ENCODE measurements at regions not wholly inside any gene's neighbourhood (a gene's known extent, or its start where the extent isn't known, plus 50 kb on each side); places are given as distances from the start of the nearest gene placed in this dataset.

GRCh38 chr3:24734019-24734418 is 239.4 kb upstream of the THRB start:
- TF ChIP-seq, protein P1, sequence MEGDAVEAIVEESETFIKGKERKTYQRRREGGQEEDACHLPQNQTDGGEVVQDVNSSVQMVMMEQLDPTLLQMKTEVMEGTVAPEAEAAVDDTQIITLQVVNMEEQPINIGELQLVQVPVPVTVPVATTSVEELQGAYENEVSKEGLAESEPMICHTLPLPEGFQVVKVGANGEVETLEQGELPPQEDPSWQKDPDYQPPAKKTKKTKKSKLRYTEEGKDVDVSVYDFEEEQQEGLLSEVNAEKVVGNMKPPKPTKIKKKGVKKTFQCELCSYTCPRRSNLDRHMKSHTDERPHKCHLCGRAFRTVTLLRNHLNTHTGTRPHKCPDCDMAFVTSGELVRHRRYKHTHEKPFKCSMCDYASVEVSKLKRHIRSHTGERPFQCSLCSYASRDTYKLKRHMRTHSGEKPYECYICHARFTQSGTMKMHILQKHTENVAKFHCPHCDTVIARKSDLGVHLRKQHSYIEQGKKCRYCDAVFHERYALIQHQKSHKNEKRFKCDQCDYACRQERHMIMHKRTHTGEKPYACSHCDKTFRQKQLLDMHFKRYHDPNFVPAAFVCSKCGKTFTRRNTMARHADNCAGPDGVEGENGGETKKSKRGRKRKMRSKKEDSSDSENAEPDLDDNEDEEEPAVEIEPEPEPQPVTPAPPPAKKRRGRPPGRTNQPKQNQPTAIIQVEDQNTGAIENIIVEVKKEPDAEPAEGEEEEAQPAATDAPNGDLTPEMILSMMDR (IDR thresholded peaks at IDR 0.05; ENCODE audit: low read depth, low read length, missing control alignments): no peak
- DNase-seq (ENCODE audit: low read depth): no peak
- no peak overlapping the region for H3K4me3 ChIP-seq (ENCODE audit: low read depth, low read length)

- no peak for DNase-seq (ENCODE audit: low read depth)
- no peak overlapping the region for H3K4me3 ChIP-seq (ENCODE audit: low read depth, low read length)
- TF ChIP-seq, protein P1 (IDR thresholded peaks at IDR 0.05; ENCODE audit: low read depth, low read length, missing control alignments): no peak
These were observed 242.1 kb upstream of the THRB start for GRCh38 chr3:24736701-24737100.

DNA sequence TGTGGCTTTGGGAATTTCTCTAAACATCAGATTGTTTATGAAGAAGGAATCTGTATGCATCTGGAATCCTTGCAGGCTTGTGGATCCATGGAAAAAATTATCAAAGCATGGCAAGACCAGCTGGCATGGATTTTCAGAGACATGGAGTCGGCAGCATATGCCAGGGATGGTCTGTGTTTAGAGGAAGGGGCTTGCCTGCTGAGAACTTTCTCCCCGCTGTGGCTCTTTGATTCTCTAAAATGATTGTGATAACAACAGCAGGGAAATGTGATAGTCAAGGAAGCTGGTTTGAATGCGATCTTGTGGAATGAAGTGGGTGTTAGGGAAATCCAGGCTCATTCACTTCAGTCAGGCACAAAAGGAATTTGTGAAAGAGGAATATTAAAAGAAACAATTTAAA is 245.7 kb upstream of the THRB start:
- TF ChIP-seq, protein P1 (IDR thresholded peaks at IDR 0.05; ENCODE audit: low read depth, low read length, missing control alignments): no peak
- no peak overlapping the region for H3K4me3 ChIP-seq (ENCODE audit: low read depth, low read length)
- DNase-seq (ENCODE audit: low read depth): no peak

- TF ChIP-seq, protein P1 (IDR thresholded peaks at IDR 0.05; ENCODE audit: low read depth, low read length, missing control alignments): no peak
- no peak overlapping the region for H3K4me3 ChIP-seq (ENCODE audit: low read depth, low read length)
- DNase-seq (ENCODE audit: low read depth): no peak
These were observed 246.9 kb upstream of the THRB start for GRCh38 chr3:24741506-24741905.

DNA sequence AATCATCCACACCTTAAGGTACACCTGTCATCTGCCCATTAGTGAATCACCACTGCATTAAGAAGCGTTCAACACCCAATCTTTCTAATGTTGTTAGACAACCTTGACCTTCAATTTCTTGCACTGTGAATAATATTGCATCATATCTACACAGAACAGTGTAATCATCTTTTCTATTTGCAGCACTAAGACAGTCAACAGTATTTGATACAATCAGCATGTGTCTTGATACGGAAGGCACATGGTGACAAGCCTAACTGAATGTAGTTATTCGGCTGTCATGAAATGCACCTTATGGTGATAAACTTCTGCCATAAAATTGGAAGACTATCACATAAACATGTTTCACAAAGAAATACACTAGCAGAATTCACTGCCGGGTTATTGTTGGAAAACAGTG is 253.9 kb upstream of the THRB start:
- no peak for DNase-seq (ENCODE audit: low read depth)
- no peak overlapping the region for H3K4me3 ChIP-seq (ENCODE audit: low read depth, low read length)
- TF ChIP-seq, protein P1 (IDR thresholded peaks at IDR 0.05; ENCODE audit: low read depth, low read length, missing control alignments): no peak

DNA sequence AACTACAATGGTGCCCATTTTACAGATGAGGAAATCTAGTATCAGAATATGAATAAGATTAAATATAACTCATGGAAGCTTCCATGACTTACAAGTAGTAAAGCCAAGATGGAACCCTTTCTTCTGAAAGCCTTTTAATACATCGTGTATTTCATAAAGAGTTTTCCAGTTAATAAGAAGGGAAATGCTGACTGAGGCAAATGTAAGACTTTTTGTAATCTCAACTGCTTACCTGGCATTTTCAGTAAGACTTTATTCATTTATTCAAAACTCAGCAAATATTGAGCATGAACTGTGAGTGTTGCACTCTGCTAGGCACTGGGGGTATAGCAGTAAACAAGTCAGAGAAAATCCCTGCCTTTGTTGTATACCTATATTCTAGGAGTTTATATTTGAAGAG is 256.4 kb upstream of the THRB start:
- H3K4me3 ChIP-seq (ENCODE audit: low read depth, low read length): no peak overlapping the region
- TF ChIP-seq, protein P1 (IDR thresholded peaks at IDR 0.05; ENCODE audit: low read depth, low read length, missing control alignments): no peak
- no peak for DNase-seq (ENCODE audit: low read depth)

DNA sequence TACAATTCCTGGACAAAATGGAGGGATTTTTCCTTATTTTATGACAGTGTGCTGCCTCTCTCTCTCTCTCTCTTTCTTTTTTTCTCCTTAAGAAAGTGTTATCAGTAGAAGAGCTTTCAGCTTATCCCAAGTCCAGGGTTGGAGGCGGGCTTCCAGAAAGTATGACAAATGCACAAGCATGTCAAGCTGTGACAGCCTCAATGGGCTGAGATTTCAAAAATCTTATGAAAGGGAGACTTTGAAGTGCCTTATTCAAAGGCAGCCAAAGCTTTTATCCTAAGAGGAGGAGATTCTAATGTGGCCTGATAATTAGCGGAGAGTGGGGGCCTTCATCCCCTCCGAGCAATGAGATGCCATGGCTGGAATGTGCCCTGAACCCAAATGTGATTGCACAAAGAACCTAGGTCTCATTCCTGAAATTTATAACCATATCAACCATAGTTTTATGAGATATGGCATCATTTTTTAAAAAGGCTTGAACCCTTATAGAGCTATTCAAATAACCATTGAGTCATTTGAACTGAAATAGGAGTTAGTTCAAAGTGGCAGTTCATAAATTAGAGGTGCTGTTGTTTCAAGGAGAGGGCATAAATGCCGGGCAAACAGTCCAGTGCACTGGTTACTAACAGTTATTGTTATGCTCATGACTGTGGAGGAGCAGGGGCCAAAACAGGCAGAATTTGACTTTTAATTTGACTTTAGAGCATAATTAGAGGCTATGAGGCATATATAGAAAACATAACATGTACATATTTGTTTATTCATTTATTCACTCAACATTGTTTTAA is 261.6 kb upstream of the THRB start:
- TF ChIP-seq, protein P1 (IDR thresholded peaks at IDR 0.05; ENCODE audit: low read depth, low read length, missing control alignments): no peak
- no peak for DNase-seq (ENCODE audit: low read depth)
- no peak overlapping the region for H3K4me3 ChIP-seq (ENCODE audit: low read depth, low read length)

All from GM12864 (cell line).